ENCODE measurements at regions not wholly inside any gene's neighbourhood (a gene's known extent, or its start where the extent isn't known, plus 50 kb on each side); places are given as distances from the start of the nearest gene placed in this dataset.

- Histone ChIP-seq H3K27me3 (ENCODE audit: control insufficient read depth, insufficient read depth, low read length) (no peaks in the 10 kb centered on the region), H4K20me1 (ENCODE audit: control insufficient read depth, extremely low read depth, insufficient read depth, low read length) (no peaks in the 10 kb centered on the region), H3K9me3 (ENCODE audit: control insufficient read depth, insufficient read depth, low read depth, low read length) (no peaks in the 10 kb centered on the region), H3K9ac (ENCODE audit: insufficient read depth, low read length) (no peak overlapping the region), H3K4me3 (replicated peaks in 1 of 4; ENCODE audit: control extremely low read depth in 1 of 4, insufficient read depth in 1 of 4, low read depth in 3 of 4, low read length in 4 of 4) (no peak overlapping the region), H3K27ac (ENCODE audit: insufficient read depth, low read length) (no peak overlapping the region), H3K36me3 (ENCODE audit: control insufficient read depth, insufficient read depth, low read length) (no peaks in the 10 kb centered on the region), H2AFZ (ENCODE audit: low read length) (no peak overlapping the region), H3K4me1 (ENCODE audit: control insufficient read depth, extremely low read depth, insufficient read depth, low read length) (no peaks in the 10 kb centered on the region), H3K4me2 (ENCODE audit: extremely low read depth, insufficient read depth, low read length) (no peak overlapping the region), H3K79me2 (ENCODE audit: control insufficient read depth, insufficient read depth, low read length) (no peaks in the 10 kb centered on the region)
- no peak for DNase-seq (ENCODE audit: low read depth in 2 of 2)
- TF ChIP-seq CTCF (conservative IDR thresholded peaks at IDR 0.05 in 1 of 2, IDR thresholded peaks at IDR 0.05 in 1 of 2; ENCODE audit: low read depth in 1 of 2, low read length in 2 of 2), result no peak
- TF ChIP-seq EZH2 (IDR thresholded peaks at IDR 0.05; ENCODE audit: low read length, missing control alignments), result no peak
Measured at GRCh38 chr12:40579687-40580086, 112.6 kb upstream of the CNTN1 start.

GRCh38 chr12:40580346-40580745 lies 111.9 kb upstream of the CNTN1 start:
- Histone ChIP-seq H3K36me3 (ENCODE audit: control insufficient read depth, insufficient read depth, low read length) (no peaks in the 10 kb centered on the region), H3K9ac (ENCODE audit: insufficient read depth, low read length) (no peak overlapping the region), H3K9me3 (ENCODE audit: control insufficient read depth, insufficient read depth, low read depth, low read length) (no peaks in the 10 kb centered on the region), H3K27ac (ENCODE audit: insufficient read depth, low read length) (no peak overlapping the region), H3K27me3 (ENCODE audit: control insufficient read depth, insufficient read depth, low read length) (no peaks in the 10 kb centered on the region), H4K20me1 (ENCODE audit: control insufficient read depth, extremely low read depth, insufficient read depth, low read length) (no peaks in the 10 kb centered on the region), H3K4me2 (ENCODE audit: extremely low read depth, insufficient read depth, low read length) (no peak overlapping the region), H3K4me3 (replicated peaks in 1 of 4; ENCODE audit: control extremely low read depth in 1 of 4, insufficient read depth in 1 of 4, low read depth in 3 of 4, low read length in 4 of 4) (no peak overlapping the region), H3K4me1 (ENCODE audit: control insufficient read depth, extremely low read depth, insufficient read depth, low read length) (no peaks in the 10 kb centered on the region), H2AFZ (ENCODE audit: low read length) (no peak overlapping the region), H3K79me2 (ENCODE audit: control insufficient read depth, insufficient read depth, low read length) (no peaks in the 10 kb centered on the region)
- no peak for DNase-seq (ENCODE audit: low read depth in 2 of 2)
- TF ChIP-seq EZH2 (IDR thresholded peaks at IDR 0.05; ENCODE audit: low read length, missing control alignments), result no peak
- TF ChIP-seq CTCF (conservative IDR thresholded peaks at IDR 0.05 in 1 of 2, IDR thresholded peaks at IDR 0.05 in 1 of 2; ENCODE audit: low read depth in 1 of 2, low read length in 2 of 2), result no peak

GRCh38 chr12:40581889-40582288 lies 110.3 kb upstream of the CNTN1 start:
- Histone ChIP-seq H3K4me3 (replicated peaks in 1 of 4; ENCODE audit: control extremely low read depth in 1 of 4, insufficient read depth in 1 of 4, low read depth in 3 of 4, low read length in 4 of 4) (no peak overlapping the region), H3K27ac (ENCODE audit: insufficient read depth, low read length) (no peak overlapping the region), H3K4me1 (ENCODE audit: control insufficient read depth, extremely low read depth, insufficient read depth, low read length) (no peaks in the 10 kb centered on the region), H2AFZ (ENCODE audit: low read length) (no peak overlapping the region), H3K4me2 (ENCODE audit: extremely low read depth, insufficient read depth, low read length) (no peak overlapping the region), H3K79me2 (ENCODE audit: control insufficient read depth, insufficient read depth, low read length) (no peaks in the 10 kb centered on the region), H3K9ac (ENCODE audit: insufficient read depth, low read length) (no peak overlapping the region), H3K9me3 (ENCODE audit: control insufficient read depth, insufficient read depth, low read depth, low read length) (no peaks in the 10 kb centered on the region), H3K27me3 (ENCODE audit: control insufficient read depth, insufficient read depth, low read length) (no peaks in the 10 kb centered on the region), H4K20me1 (ENCODE audit: control insufficient read depth, extremely low read depth, insufficient read depth, low read length) (no peaks in the 10 kb centered on the region), H3K36me3 (ENCODE audit: control insufficient read depth, insufficient read depth, low read length) (no peaks in the 10 kb centered on the region)
- TF ChIP-seq CTCF (conservative IDR thresholded peaks at IDR 0.05 in 1 of 2, IDR thresholded peaks at IDR 0.05 in 1 of 2; ENCODE audit: low read depth in 1 of 2, low read length in 2 of 2) (no peak), EZH2 (IDR thresholded peaks at IDR 0.05; ENCODE audit: low read length, missing control alignments) (no peak)
- no peak for DNase-seq (ENCODE audit: low read depth in 2 of 2)
